Stimulated activated naive CD8-positive, alpha-beta T cell treated with anti-CD3 and anti-CD28 coated beads, Interleukin-15, amount 100 ng/mL, for 72 hours (primary cell): ENCODE measurements at regions not wholly inside any gene's neighbourhood (a gene's known extent, or its start where the extent isn't known, plus 50 kb on each side); places are given as distances from the start of the nearest gene placed in this dataset.

Experiments
- ATAC-seq: fragments of 150-1000 bp; cut with Tn5 transposase; 2 replicates; pipeline ENCODE4 v1.10.0; 2021; ENCODE audit warnings: mild to moderate bottlenecking, moderate library complexity
- DNase-seq, 2 donors: peaks; one replicate each; pipeline ENCODE4 v3.0.0; 2021 to 2022
- H3K27ac Mint-ChIP-seq, 2 donors: one replicate each; pipeline ENCODE4 v1.8.0; 2022; ENCODE audit warnings: mild to moderate bottlenecking in 2 of 2, mixed read lengths in 2 of 2, moderate library complexity in 2 of 2
- H3K27me3 Mint-ChIP-seq: one replicate; pipeline ENCODE4 v1.8.0; 2022; ENCODE audit warnings: mixed read lengths
- H3K4me1 Mint-ChIP-seq: one replicate; pipeline ENCODE4 v1.8.0; 2022; ENCODE audit warnings: mild to moderate bottlenecking, mixed read lengths
- H3K4me3 Mint-ChIP-seq, 2 donors: one replicate each; pipeline ENCODE4 v1.8.0; 2022; ENCODE audit warnings: mild to moderate bottlenecking in 2 of 2, mixed read lengths in 2 of 2, moderate library complexity in 1 of 2
- H3K9me3 Mint-ChIP-seq, 2 donors: one replicate each; pipeline ENCODE4 v1.8.0; 2022; ENCODE audit warnings: mixed read lengths in 2 of 2

DNA sequence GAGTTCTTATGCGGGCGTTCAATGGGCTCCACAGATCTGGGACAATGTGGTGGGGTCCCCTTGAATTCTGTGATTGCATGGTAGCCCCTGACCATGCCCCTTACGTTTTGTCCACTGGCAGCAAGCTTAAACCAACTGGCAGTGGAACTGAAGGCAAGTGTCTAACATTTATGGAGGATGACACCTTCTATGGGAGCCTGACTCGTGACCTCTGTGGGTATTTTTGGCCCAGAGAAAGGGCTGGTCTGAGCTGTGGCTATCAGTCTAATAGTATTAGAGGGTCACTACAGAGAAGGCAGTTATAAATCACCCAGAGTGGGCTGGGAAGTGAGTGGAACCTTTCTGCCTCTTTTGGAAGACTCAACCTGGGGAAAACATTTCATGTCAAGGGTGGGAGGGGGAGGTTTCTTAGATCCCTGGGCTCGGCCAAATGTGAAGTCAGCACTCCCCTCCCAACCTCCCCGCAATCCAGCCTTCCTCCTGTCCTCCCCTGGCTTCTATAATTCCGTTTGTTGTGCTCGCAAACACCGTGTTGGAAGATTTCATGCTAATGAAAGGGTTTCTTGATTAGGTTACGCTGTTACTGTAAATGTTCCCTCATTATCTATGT lies 322.7 kb downstream of the RPS24 start:
- Mint-ChIP-seq H3K9me3 (no peaks in the 10 kb centered on the region), H3K27me3 (no peaks in the 10 kb centered on the region), H3K27ac (peak overlapping the region in 1 of 2 donors; percentile 31), H3K4me3 (no peak overlapping the region), H3K4me1 (peaks cover 12% of the 10 kb centered on the region)
- no peak for DNase-seq
- ATAC-seq, result no peak

DNA sequence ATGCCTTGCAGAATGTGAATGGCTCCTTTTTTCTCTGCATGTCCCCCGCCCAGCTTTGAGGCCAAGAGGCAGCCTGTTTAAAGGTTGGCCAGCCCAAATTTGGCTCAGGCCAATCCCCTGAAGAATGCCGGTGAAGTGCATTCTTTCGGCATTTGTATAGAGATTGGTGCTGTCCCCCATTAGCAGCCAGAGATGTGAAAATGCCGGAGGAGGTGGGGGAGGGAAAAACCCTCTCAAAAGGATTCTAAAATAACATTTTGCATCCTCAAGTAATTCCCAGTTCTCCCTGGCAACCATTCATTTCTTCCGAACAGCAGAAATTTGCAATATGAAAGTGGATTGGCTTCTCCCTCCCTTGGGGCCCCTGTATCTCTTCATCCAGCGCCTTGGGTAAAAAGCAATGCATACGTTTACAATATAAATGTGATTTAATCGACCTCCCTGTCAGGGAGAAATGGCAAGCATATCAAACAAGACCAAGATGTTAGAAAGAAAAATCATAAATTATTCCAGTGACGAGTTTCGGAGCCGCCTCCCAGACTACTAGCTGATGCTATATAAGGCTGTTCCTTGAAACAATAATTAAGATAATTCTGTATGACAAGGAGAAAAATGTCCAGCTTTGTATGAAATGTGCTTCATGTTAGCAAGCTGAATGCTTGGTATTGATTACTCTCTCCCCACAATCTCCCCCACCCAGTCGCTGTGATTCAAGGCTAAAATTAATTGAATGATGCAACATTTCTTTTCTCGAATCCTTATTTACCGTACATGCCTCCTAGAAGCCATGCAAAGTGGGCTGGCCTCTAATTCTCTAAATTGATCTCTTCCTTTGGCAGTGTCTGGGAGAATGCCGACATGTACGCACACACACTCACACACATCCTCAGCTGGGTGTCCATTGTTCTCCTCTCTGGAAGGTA lies 323.7 kb downstream of the RPS24 start:
- Mint-ChIP-seq H3K4me1 (peaks cover 22% of the 10 kb centered on the region), H3K9me3 (no peaks in the 10 kb centered on the region), H3K27ac (peak overlapping the region in 1 of 2 donors; percentile 62), H3K4me3 (no peak overlapping the region), H3K27me3 (no peaks in the 10 kb centered on the region)
- DNase-seq (no peak), ATAC-seq (no peak)

DNA sequence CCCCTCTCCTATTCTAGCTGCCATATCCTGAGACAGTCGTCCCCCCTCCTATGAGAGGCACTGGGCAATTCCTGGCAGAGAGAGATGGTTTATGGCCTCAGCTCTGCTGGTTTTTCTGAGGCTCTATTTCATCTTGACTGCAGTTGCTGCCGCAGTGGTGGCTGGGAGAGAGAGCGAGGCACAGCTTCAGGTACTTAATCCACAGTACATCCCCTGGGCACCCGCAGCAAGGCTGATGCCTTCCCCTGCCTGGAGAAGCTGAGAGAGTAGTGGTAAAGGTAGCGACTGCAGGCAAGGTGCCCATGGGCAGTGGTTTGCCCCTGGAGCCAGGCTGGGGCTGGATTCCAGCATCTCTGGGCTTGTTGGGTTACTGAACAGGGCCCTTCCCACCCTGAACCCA lies 324.7 kb downstream of the RPS24 start:
- Mint-ChIP-seq H3K4me3 (no peak overlapping the region), H3K9me3 (no peaks in the 10 kb centered on the region), H3K27ac (no peak overlapping the region), H3K27me3 (no peaks in the 10 kb centered on the region), H3K4me1 (peaks cover 29% of the 10 kb centered on the region)
- DNase-seq (no peak), ATAC-seq (no peak)

DNA sequence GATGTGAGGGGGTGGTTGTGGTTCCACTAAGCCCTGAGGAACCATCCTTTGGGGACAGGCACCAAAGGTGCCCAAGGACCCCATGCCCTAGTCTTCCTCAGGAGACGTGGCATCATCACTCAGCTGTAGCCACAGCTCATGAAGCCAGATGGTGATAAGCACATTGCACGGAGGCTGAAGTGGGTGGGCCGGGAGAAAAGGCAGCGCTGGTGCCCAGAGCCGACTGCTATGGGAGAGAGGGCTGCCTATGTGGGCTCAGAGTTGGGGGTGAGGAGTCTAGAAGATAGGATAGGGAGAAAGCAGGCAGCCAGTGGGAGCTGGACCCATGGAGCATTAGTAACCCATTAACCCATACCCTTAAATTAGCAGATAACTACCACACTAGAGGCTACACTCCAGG lies 325.3 kb downstream of the RPS24 start:
- Mint-ChIP-seq H3K9me3 (no peaks in the 10 kb centered on the region), H3K4me1 (peaks cover 29% of the 10 kb centered on the region), H3K27me3 (no peaks in the 10 kb centered on the region), H3K4me3 (no peak overlapping the region), H3K27ac (no peak overlapping the region)
- DNase-seq, result no peak
- ATAC-seq, result no peak

DNA sequence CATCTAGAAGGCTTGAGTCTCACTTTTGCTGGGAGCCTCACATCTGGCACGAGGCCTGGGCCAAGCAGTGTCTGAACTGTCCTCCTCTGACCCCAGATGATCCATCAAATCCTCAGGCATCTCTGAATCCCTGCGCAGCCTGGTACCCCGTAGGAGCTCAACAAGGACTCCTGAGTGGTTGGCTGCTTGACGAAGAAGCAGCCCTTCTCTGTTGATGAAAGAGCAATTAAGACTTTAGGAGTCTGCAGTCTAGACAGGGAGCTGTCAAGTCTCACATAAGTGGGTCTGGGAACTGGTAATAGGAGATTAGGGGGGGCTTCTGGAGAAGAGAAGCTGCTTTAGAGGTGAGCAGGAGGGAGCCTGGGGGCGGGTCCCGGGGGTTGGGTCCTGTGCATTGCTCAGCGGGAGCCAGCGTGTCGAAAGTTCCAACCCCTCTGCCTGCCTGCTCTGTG lies 326.0 kb downstream of the RPS24 start:
- Mint-ChIP-seq H3K27me3 (no peaks in the 10 kb centered on the region), H3K27ac (no peak overlapping the region)
- ATAC-seq, result no peak

DNA sequence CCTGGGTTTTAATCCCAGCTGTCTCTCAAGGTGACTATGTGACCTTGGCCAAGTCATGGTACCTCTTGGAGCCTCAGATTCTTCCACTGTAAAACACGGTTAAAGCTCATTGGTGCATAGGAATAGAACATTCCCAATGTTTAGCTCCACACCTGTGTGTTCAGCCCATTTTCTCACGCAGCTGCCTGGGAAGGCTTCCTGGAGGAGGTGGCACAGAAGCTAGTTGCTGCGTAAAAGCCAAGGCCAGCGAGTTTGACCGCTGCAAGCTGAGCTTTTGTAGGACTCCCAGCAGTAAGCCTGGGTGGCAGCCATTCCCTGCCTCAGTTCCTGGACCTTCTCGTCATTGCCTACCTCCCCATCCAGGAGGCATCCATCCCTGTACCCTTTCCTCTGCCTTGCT lies 326.6 kb downstream of the RPS24 start:
- no peak for DNase-seq
- Mint-ChIP-seq H3K4me1 (peaks cover 29% of the 10 kb centered on the region), H3K27me3 (no peaks in the 10 kb centered on the region), H3K9me3 (no peaks in the 10 kb centered on the region), H3K4me3 (no peak overlapping the region), H3K27ac (no peak overlapping the region)
- ATAC-seq, result no peak

More for the DNA sequence above, 326.0 kb downstream of the RPS24 start:
- H3K4me1 Mint-ChIP-seq, result peaks cover 29% of the 10 kb centered on the region
- no peak for DNase-seq
- H3K4me3 Mint-ChIP-seq, result no peak overlapping the region
- H3K9me3 Mint-ChIP-seq, result no peaks in the 10 kb centered on the region

DNA sequence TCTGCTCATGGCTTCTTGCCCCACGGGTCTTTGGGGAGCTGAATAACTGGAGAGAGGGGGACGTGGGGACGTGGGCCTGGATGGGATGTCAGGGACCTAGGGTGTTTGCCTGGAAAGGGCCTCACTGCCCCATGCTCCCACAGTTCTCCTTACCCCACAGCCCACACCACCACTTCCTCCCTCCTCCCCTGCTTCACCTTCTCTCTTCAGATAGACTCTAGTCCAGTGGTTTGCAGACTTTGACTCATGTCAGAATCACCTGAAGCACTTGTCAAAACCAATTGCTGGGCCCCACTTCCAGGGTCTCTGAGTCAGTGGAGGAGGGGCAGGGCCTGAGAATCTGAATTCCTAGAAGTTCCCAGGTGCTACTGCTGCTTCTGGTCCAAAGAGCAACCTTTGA lies 327.4 kb downstream of the RPS24 start:
- DNase-seq, result no peak
- H3K9me3 Mint-ChIP-seq, result no peaks in the 10 kb centered on the region
- ATAC-seq, result peak; percentile 50
- no peak overlapping the region for H3K4me3 Mint-ChIP-seq
- peak overlapping the region; percentile 22 to 69 for H3K27ac Mint-ChIP-seq
- peaks cover 29% of the 10 kb centered on the region for H3K4me1 Mint-ChIP-seq
- no peaks in the 10 kb centered on the region for H3K27me3 Mint-ChIP-seq

DNA sequence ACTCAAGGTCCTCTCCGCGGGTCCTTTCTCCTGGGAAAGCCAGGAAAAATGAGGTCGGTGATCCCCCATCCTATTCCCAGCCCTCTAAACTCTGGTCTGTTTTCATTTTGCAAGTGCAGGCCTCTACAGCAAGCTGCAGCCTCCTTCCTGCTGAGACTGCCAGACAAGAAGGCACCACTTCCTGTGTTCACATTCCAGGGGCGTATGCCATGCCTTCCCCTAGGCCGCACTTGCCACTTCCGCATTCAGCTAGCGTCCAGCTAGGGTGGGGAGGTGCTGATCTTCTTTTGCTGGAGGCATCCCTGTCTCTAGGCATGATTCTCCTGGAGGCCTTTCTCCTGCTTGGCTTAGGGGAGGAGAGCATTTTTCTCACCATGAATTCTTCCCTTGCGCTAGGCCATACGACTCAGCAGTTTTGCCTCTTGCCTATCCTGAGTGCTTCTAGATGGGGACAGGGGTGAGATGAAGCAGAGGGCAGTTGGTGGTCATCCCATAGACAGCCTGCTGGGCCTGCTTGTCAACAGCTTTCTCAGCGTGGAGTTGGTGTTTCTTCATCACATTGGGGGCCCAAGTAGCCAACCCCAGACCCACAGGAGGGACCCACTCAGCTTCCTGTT lies 328.9 kb downstream of the RPS24 start:
- Mint-ChIP-seq H3K27me3 (no peaks in the 10 kb centered on the region), H3K27ac (peak overlapping the region; percentile 89 to 90), H3K4me3 (peak overlapping the region in 1 of 2 donors; percentile 13), H3K4me1 (peaks cover 29% of the 10 kb centered on the region), H3K9me3 (no peaks in the 10 kb centered on the region)
- peak; percentile 37 for ATAC-seq
- DNase-seq, result peak in 1 of 2 donors; percentile 16

DNA sequence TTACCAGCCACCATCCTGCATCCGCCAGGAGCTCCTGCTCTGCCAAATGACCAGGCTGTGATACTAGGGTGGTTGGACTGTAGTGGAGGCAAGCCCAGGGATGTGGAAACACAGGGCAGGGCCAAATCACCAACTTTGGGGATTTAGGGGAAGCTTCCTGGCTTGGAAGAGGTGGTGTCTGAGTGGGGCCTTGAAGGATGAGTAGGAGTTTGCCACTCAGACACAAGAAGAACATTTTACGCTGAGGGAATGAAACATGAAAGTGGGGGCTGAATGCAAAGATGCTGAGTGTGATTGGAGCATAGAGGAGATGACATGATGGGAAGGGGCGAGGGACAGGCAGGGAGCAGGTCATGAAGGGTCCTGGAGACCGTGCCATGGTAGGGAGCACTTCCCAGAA lies 329.5 kb downstream of the RPS24 start:
- peaks cover 29% of the 10 kb centered on the region for H3K4me1 Mint-ChIP-seq
- no peaks in the 10 kb centered on the region for H3K9me3 Mint-ChIP-seq
- H3K27ac Mint-ChIP-seq, result peak overlapping the region in 1 of 2 donors; percentile 89
- no peak overlapping the region for H3K4me3 Mint-ChIP-seq
- no peak for ATAC-seq
- no peaks in the 10 kb centered on the region for H3K27me3 Mint-ChIP-seq
- no peak for DNase-seq

DNA sequence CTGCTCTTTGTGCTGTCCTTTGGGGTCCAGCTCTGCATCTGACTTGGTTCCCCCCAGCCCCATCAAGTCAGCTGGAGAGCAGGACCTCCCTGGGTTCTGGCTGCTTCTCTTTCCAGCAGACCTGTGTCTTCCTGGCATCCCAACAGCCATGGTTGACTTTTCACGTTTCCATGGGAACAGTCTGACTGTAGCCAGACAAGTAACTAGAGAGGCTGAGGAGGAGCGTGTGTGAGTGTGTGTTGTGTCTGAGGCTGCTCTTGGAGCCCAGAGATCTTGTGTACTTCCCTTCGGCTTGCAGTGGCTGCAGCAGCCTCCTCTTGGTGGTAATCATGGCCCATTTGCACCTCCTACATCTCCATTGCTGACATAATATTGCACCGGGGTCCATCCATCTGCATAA lies 332.0 kb downstream of the RPS24 start:
- no peak overlapping the region for H3K27ac Mint-ChIP-seq
- peaks cover 24% of the 10 kb centered on the region for H3K4me1 Mint-ChIP-seq
- H3K27me3 Mint-ChIP-seq, result no peaks in the 10 kb centered on the region
- ATAC-seq, result no peak
- DNase-seq, result no peak
- H3K9me3 Mint-ChIP-seq, result no peaks in the 10 kb centered on the region
- H3K4me3 Mint-ChIP-seq, result no peak overlapping the region

DNA sequence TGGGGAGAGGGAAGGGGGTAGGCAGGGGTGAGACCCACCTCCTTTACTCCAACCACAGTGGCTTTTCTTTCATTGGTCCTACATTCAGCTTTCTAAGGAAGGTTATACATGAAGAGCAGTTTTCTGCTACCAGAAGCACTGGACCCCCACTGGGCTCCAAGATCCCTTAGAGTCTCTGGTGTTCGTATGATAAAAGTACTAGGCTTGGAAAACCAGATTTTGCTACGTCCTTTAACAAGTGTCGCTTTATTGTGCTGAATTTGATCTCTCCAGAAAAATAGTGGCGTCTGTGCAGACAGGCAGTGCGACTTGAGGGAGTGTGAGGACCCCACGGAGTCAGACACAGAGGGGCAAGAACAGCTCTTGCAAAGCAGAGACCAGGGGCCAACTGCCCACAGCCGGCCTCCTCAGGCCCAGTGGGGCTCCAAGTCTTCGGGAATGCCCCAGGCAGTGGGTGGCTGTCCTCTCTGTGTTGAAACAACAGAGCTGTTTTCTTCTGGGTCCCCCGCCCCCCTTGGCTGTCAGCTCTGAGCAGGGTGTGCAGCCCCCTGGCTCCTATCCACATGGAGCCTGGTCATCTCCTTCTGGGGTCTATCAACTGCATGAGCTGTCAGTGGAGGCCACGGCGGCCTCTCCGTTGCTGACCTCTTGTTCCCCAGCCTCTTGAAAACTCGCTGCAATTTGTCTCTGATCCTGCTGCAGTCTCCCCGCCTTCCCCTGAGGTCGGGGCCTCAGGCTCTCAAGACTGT lies 333.2 kb downstream of the RPS24 start:
- Mint-ChIP-seq H3K4me3 (no peak overlapping the region), H3K9me3 (no peaks in the 10 kb centered on the region), H3K27me3 (no peaks in the 10 kb centered on the region), H3K27ac (no peak overlapping the region), H3K4me1 (peaks cover 13% of the 10 kb centered on the region)
- DNase-seq (no peak), ATAC-seq (no peak)

DNA sequence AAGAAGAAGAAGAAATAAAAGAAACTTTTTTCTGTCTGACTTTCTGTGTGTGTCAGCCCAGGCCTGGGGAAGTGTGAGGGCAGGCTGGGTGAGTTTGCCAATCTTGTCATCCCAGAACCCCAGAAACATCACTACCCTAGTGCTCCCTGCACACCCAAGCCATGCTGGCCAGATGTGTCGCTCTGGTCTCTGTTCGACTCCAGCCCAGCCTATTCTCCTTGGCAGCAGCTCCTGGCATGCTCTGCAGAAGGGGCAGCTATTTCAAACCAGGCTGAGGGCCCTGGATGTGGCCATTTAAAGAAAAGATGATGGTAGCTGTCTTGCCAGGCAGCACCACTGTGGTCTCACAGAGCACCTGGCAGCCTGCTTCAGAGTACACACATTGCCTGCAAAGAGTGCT lies 334.1 kb downstream of the RPS24 start:
- H3K27me3 Mint-ChIP-seq, result no peaks in the 10 kb centered on the region
- H3K4me3 Mint-ChIP-seq, result no peak overlapping the region
- ATAC-seq (no peak), DNase-seq (no peak)
- peaks cover 3% of the 10 kb centered on the region for H3K4me1 Mint-ChIP-seq
- H3K9me3 Mint-ChIP-seq, result no peaks in the 10 kb centered on the region
- H3K27ac Mint-ChIP-seq, result no peak overlapping the region

DNA sequence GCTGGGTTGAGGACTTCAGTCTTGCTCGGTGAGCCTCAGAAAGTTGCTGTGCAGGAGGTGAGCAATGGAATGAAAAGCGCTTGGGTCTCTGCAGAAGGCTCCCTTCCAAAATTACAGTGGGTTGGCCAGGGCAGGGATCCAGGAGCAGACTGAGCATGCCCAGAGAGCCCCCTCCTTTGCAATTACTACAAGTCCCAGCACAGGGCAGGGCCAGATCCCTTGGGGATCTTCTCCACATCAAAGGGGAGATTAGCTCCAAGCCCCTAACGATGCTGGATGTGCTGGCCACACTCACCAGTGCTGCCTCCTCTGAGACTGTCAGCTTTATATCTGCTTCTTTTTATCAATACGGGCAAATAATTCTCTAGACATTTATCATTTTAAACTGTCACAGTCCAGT lies 337.5 kb downstream of the RPS24 start:
- H3K4me3 Mint-ChIP-seq, result no peak overlapping the region
- DNase-seq (no peak), ATAC-seq (no peak)
- H3K9me3 Mint-ChIP-seq, result no peaks in the 10 kb centered on the region
- H3K4me1 Mint-ChIP-seq, result no peaks in the 10 kb centered on the region
- no peak overlapping the region for H3K27ac Mint-ChIP-seq
- H3K27me3 Mint-ChIP-seq, result no peaks in the 10 kb centered on the region

DNA sequence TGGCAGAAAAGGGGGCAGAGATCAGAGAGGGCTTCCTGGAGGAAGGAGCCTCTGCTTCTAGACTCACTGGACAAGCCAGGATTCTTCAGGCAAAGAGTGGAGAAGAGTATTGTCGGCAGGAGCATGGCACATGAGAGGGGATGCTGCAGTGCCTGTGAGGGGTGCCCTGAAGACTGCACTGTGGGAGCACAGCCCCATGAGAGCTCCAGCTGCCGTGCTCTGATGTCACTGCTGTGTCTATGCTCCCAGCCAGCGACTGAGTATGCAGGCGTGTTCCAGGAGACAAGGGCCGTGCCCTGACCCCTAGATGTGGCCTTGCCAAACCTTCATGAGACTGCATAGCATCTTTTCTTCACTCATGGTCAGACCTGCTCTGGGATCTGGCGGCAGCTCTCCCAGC lies 339.1 kb downstream of the RPS24 start:
- ATAC-seq (no peak), DNase-seq (no peak)
- Mint-ChIP-seq H3K27me3 (no peaks in the 10 kb centered on the region), H3K4me3 (no peak overlapping the region), H3K9me3 (no peaks in the 10 kb centered on the region), H3K4me1 (no peaks in the 10 kb centered on the region), H3K27ac (no peak overlapping the region)

DNA sequence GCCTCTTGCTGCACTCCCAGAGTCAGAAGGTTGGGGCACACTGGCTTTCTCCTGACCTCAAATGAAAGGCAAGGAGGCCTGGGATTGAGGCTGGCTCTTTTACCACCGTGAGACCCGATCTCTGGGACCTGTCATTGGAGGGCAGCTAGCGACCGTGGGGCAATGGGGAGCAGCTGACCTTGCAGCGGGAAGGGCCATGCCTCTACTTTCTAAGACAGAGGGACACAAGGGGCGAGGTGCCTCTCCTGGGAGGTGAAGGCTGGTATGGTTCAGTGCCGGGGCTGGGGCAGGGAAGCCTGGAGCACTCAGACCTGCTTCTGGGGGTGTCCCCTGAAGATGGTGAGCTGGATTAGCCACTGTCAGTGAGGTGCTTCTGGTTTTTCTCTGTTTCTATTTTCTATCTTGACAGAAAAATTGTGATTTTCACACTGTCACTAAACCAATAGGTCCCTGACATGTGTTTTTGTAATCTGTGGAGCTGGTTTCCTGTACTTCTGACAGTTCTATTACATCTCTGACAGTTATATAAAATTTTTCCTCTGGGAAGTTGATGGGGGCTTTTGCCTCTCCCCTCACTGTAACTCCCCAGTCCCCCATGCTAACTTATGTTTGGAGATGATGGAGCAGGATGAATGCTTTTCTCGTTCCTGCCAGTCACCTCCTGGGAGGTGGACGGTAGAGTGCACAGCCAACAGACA lies 340.8 kb downstream of the RPS24 start:
- Mint-ChIP-seq H3K4me3 (no peak overlapping the region), H3K9me3 (no peaks in the 10 kb centered on the region), H3K4me1 (no peaks in the 10 kb centered on the region), H3K27ac (no peak overlapping the region), H3K27me3 (no peaks in the 10 kb centered on the region)
- ATAC-seq (no peak), DNase-seq (no peak)
